Endothelial cell of umbilical vein (primary cell): ENCODE measurements at regions not wholly inside any gene's neighbourhood (a gene's known extent, or its start where the extent isn't known, plus 50 kb on each side); places are given as distances from the start of the nearest gene placed in this dataset.

Source experiments
- BruUV-seq: library from RNA; stranded (reverse); fragments of 400-500 nt; replicated peaks from 2 replicates; lab custom pipeline; 2021; lab: Mats Ljungman, UMichigan
- CTCF ChIA-PET: fragments of 300-600, 350-600 bp; sonication (Branson Sonifier 250); formaldehyde crosslinking; loops from one replicate; lab custom pipeline; 2021; ENCODE audit warnings: antibody characterized with exemption, inconsistent platforms; lab: Charles Lee
- POLR2A ChIA-PET: fragments of 300-600, 350-600 bp; sonication (Branson Sonifier 250); formaldehyde crosslinking; loops from one replicate; lab custom pipeline; 2021; ENCODE audit warnings: antibody characterized with exemption, inconsistent platforms; lab: Charles Lee
- DNase-seq: peaks from one replicate; pipeline ENCODE4 v3.0.0-alpha.2; 2011; ENCODE audit warnings: low read depth, low spot score
- FAIRE-seq: peaks from 2 replicates; lab custom pipeline; 2011; peaks lifted over from hg19 to GRCh38; lab: Jason Lieb, UNC
- H2AFZ ChIP-seq: 2 replicates; pipeline ENCODE4 v1.6.0; 2012; ENCODE audit warnings: low read depth, low read length, control low read depth, inconsistent platforms
- H3K27ac ChIP-seq: 2 replicates; pipeline ENCODE4 v1.5.1; 2011; ENCODE audit warnings: low read depth, mild to moderate bottlenecking, control low read depth, low read length, moderate library complexity; ENCODE audit not compliant: insufficient read depth
- H3K27me3 ChIP-seq, 2 experiments: 2 replicates each; pipeline versions ENCODE4 v1.6.0 to v1.6.1; 2011; ENCODE audit warnings: low read length in 2 of 2, mixed read lengths in 1 of 2; ENCODE audit not compliant: control insufficient read depth in 2 of 2, insufficient read depth in 2 of 2
- H3K36me3 ChIP-seq, 2 experiments: 2 replicates in 1 of 2; 3 replicates in 1 of 2; pipeline ENCODE4 v1.5.1; 2011; ENCODE audit warnings: low read length in 2 of 2, mild to moderate bottlenecking in 1 of 2, moderate library complexity in 1 of 2; ENCODE audit not compliant: control insufficient read depth in 2 of 2, insufficient read depth in 2 of 2; ENCODE audit errors: extremely low read depth in 1 of 2
- H3K4me1 ChIP-seq: 3 replicates; pipeline ENCODE4 v1.5.1; 2011; ENCODE audit warnings: mild to moderate bottlenecking, low read length; ENCODE audit not compliant: control insufficient read depth, insufficient read depth; ENCODE audit errors: extremely low read depth
- H3K4me2 ChIP-seq: 2 replicates; pipeline ENCODE4 v1.6.1; 2011; ENCODE audit warnings: low read length, control low read depth, mixed read lengths; ENCODE audit not compliant: insufficient read depth
- H3K4me3 ChIP-seq, 3 experiments: fragments of 200-600 bp in 1 of 3; sonication (generic), shearing (Covaris generic) in 1 of 3; replicated peaks in 1 of 3; 2 replicates each; pipeline ENCODE4 v1.5.1; 2011 to 2016; ENCODE audit warnings: control low read depth in 3 of 3, low read length in 3 of 3, mild to moderate bottlenecking in 2 of 3, inconsistent platforms in 1 of 3, low read depth in 1 of 3, moderate library complexity in 1 of 3; ENCODE audit not compliant: insufficient read depth in 1 of 3
- H3K79me2 ChIP-seq: 2 replicates; pipeline ENCODE4 v1.6.0; 2012; ENCODE audit warnings: low read length, inconsistent platforms; ENCODE audit not compliant: control insufficient read depth, insufficient read depth
- H3K9ac ChIP-seq: replicated peaks from 2 replicates; pipeline ENCODE3; 2011; ENCODE audit warnings: low read length, control low read depth; ENCODE audit not compliant: insufficient read depth; ENCODE audit errors: extremely low read depth
- H3K9me1 ChIP-seq: replicated peaks from 3 replicates; pipeline ENCODE4 v1.6.0; 2011; ENCODE audit warnings: mild to moderate bottlenecking, low read length; ENCODE audit not compliant: control insufficient read depth, insufficient read depth; ENCODE audit errors: extremely low read depth
- H3K9me3 ChIP-seq: replicated peaks from 2 replicates; pipeline ENCODE4 v1.5.1; 2012; ENCODE audit warnings: low read length, inconsistent platforms; ENCODE audit not compliant: control insufficient read depth, insufficient read depth
- H4K20me1 ChIP-seq: replicated peaks from 2 replicates; pipeline ENCODE3; 2011; ENCODE audit warnings: mild to moderate bottlenecking, low read length; ENCODE audit not compliant: control insufficient read depth, insufficient read depth; ENCODE audit errors: extremely low read depth
- EZH2 ChIP-seq: IDR thresholded peaks from 2 replicates; pipeline ENCODE4 v1.6.1; 2012; ENCODE audit warnings: borderline replicate concordance, low read depth, mild to moderate bottlenecking, moderate library complexity, low read length, inconsistent platforms; ENCODE audit not compliant: severe bottlenecking
- FOS ChIP-seq: IDR thresholded peaks from 2 replicates; pipeline ENCODE4 v1.6.1; 2011; ENCODE audit warnings: mild to moderate bottlenecking, low read length, moderate library complexity, borderline replicate concordance; ENCODE audit not compliant: insufficient read depth
- GATA2 ChIP-seq: IDR thresholded peaks from 2 replicates; pipeline ENCODE4 v1.7.0; 2011; ENCODE audit warnings: low read depth, mild to moderate bottlenecking, moderate library complexity, mixed read lengths, low read length; ENCODE audit not compliant: insufficient read length, insufficient read depth
- JUN ChIP-seq: IDR thresholded peaks from 2 replicates; pipeline ENCODE4 v1.6.1; 2011; ENCODE audit warnings: borderline replicate concordance, low read depth; ENCODE audit not compliant: insufficient read length, insufficient read depth
- MYC ChIP-seq: IDR thresholded peaks from one replicate; pipeline ENCODE4 v1.6.1; 2011; ENCODE audit warnings: mild to moderate bottlenecking, low read depth, low read length
- POLR2A ChIP-seq: IDR thresholded peaks from 2 replicates; pipeline ENCODE4 v1.6.1; 2012; ENCODE audit warnings: low read depth, mild to moderate bottlenecking, control low read depth, low read length
- dilution Hi-C: fragments of 300-500 bp; cut with MboI; formaldehyde crosslinking; loops from one replicate; pipeline ENCODE4 v1.15.0; 2019; ENCODE audit warnings: low sequenced_read_pairs; ENCODE audit not compliant: extremely low pct_ligation_motif_present
- intact Hi-C: fragments of 100-400 bp; cut with micrococcal nuclease; formaldehyde crosslinking; loops from one replicate; pipeline ENCODE4 v1.10.0; 2022
- TF ChIP-seq, protein P1 (sequence below): IDR thresholded peaks from 2 replicates; pipeline ENCODE4 v1.6.1; 2011; ENCODE audit not compliant: insufficient read depth, insufficient read length
- TF ChIP-seq, protein P2 (sequence below), 2 donors: IDR thresholded peaks; 1 replicate in 1 of 2; 2 replicates in 1 of 2; pipeline ENCODE4 v1.5.1; 2011; ENCODE audit warnings: low read length in 2 of 2, mild to moderate bottlenecking in 2 of 2, moderate library complexity in 2 of 2, control low read depth in 1 of 2, inconsistent platforms in 1 of 2, low read depth in 1 of 2; ENCODE audit not compliant: insufficient read depth in 1 of 2; ENCODE audit errors: extremely low read depth in 1 of 2

DNA sequence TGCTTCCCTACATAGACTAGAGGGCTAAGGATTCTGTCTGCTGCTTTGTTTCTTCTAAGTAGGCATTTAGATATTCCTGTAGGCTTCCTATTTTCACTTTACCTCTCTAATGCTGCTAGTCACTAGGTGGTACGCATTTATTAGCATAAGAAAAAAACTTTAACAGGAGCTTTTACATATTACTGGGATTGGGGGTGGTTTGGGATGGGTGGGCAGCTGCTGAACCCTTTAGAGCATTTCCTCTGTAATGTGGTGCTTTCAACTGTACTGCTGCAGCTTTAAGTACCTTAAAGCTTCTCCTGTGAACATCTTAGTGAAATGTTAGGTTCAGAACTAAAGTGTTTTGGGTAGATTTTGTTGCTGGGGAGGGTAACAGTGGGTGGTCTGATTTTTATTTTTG lies 92.6 kb downstream of the ZNF486 start:
- no peaks in the 10 kb centered on the region for H3K79me2 ChIP-seq
- H3K9me3 ChIP-seq = no peaks in the 10 kb centered on the region
- BruUV-seq = no TSS peak
- DNase-seq = no peak
- dilution Hi-C loops = no loop called here
- no peak overlapping the region for H3K4me3 ChIP-seq
- no peak overlapping the region for H3K27ac ChIP-seq
- TF ChIP-seq GATA2 (no peak), JUN (no peak), EZH2 (no peak), FOS (no peak), POLR2A (no peak), MYC (no peak)
- TF ChIP-seq, protein P1, sequence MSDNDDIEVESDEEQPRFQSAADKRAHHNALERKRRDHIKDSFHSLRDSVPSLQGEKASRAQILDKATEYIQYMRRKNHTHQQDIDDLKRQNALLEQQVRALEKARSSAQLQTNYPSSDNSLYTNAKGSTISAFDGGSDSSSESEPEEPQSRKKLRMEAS = no peak
- TF ChIP-seq, protein P2, sequence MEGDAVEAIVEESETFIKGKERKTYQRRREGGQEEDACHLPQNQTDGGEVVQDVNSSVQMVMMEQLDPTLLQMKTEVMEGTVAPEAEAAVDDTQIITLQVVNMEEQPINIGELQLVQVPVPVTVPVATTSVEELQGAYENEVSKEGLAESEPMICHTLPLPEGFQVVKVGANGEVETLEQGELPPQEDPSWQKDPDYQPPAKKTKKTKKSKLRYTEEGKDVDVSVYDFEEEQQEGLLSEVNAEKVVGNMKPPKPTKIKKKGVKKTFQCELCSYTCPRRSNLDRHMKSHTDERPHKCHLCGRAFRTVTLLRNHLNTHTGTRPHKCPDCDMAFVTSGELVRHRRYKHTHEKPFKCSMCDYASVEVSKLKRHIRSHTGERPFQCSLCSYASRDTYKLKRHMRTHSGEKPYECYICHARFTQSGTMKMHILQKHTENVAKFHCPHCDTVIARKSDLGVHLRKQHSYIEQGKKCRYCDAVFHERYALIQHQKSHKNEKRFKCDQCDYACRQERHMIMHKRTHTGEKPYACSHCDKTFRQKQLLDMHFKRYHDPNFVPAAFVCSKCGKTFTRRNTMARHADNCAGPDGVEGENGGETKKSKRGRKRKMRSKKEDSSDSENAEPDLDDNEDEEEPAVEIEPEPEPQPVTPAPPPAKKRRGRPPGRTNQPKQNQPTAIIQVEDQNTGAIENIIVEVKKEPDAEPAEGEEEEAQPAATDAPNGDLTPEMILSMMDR (IDR thresholded peaks at IDR 0.05; ENCODE audit: extremely low read depth in 1 of 2, insufficient read depth in 1 of 2, low read depth in 1 of 2, low read length in 2 of 2) = no peak
- H3K9ac ChIP-seq = no peak overlapping the region
- H3K27me3 ChIP-seq = no peaks in the 10 kb centered on the region
- no peaks in the 10 kb centered on the region for H3K9me1 ChIP-seq
- FAIRE-seq = no peak
- ChIA-PET POLR2A (no interaction called here), CTCF (no interaction called here)
- H4K20me1 ChIP-seq = no peaks in the 10 kb centered on the region
- H3K4me2 ChIP-seq = no peak overlapping the region
- H3K36me3 ChIP-seq = no peaks in the 10 kb centered on the region
- H3K4me1 ChIP-seq = no peaks in the 10 kb centered on the region
- intact Hi-C loops = no loop called here
- H2AFZ ChIP-seq = no peak overlapping the region
